Lung (tissue), 11 donors: ENCODE measurements at regions not wholly inside any gene's neighbourhood (a gene's known extent, or its start where the extent isn't known, plus 50 kb on each side); places are given as distances from the start of the nearest gene placed in this dataset.

Source experiments
- ATAC-seq: fragments of 200-7000 bp; cut with Tn5 transposase; one replicate; pipeline ENCODE4 v1.9.1; 2020; ENCODE audit warnings: moderate number of reproducible peaks; ENCODE audit not compliant: insufficient read depth, low FRiP score
- DNase-seq, 3 donors: peaks; one replicate each; pipeline ENCODE4 v3.0.0-alpha.2; 2013 to 2017
- H3K27ac ChIP-seq, 2 donors: one replicate each; pipeline ENCODE4 v1.5.1; 2013; ENCODE audit warnings: mild to moderate bottlenecking in 2 of 2, moderate library complexity in 2 of 2, control low read depth in 1 of 2, inconsistent platforms in 1 of 2, low read depth in 1 of 2, low read length in 1 of 2
- H3K27me3 ChIP-seq, 3 donors: one replicate each; pipeline ENCODE4 v1.5.1; 2013; ENCODE audit warnings: low read length in 2 of 3; ENCODE audit not compliant: control insufficient read depth in 3 of 3, insufficient read depth in 3 of 3
- H3K36me3 ChIP-seq, 4 donors: one replicate each; pipeline ENCODE4 v1.5.1; 2013; ENCODE audit warnings: low read length in 4 of 4, mild to moderate bottlenecking in 1 of 4, moderate library complexity in 1 of 4; ENCODE audit not compliant: control insufficient read depth in 4 of 4, insufficient read depth in 4 of 4
- H3K4me1 ChIP-seq, 5 donors: one replicate each; pipeline ENCODE4 v1.5.1; 2013; ENCODE audit warnings: low read length in 5 of 5, mild to moderate bottlenecking in 2 of 5, moderate library complexity in 1 of 5; ENCODE audit not compliant: control insufficient read depth in 5 of 5, insufficient read depth in 5 of 5
- H3K4me3 ChIP-seq: one replicate; pipeline ENCODE4 v1.5.1; 2013; ENCODE audit warnings: mild to moderate bottlenecking, control low read depth, moderate library complexity
- H3K9ac ChIP-seq, 2 donors: one replicate each; pipeline ENCODE4 v1.5.1; 2013; ENCODE audit warnings: low read length in 2 of 2, control low read depth in 1 of 2; ENCODE audit not compliant: insufficient read depth in 1 of 2
- H3K9me3 ChIP-seq, 4 donors: one replicate each; pipeline ENCODE4 v1.5.1; 2013; ENCODE audit warnings: low read length in 3 of 4, mild to moderate bottlenecking in 1 of 4, moderate library complexity in 1 of 4; ENCODE audit not compliant: control insufficient read depth in 4 of 4, insufficient read depth in 3 of 4
- WGBS, 2 donors: extraction: QIAGEN DNeasy Blood & Tissue Kit; methylation state at CpG; one replicate each; pipeline ENCODE4 v1.1.7; 2013; 5-methylcytosine and 5-hydroxymethylcytosine counted together
- TF ChIP-seq, protein P1 (sequence below): IDR thresholded peaks from 2 replicates; pipeline ENCODE4 v1.5.1; 2012; ENCODE audit warnings: mild to moderate bottlenecking; ENCODE audit errors: control extremely low read depth, extremely low read depth
- donor health status: control.
- donor health status: control.
- donor health status: Bipolar disorder and iron deficiency.
- donor health status: healthy.
- donor health status: DM: yes; HTN: yes; CAD: no.

DNA sequence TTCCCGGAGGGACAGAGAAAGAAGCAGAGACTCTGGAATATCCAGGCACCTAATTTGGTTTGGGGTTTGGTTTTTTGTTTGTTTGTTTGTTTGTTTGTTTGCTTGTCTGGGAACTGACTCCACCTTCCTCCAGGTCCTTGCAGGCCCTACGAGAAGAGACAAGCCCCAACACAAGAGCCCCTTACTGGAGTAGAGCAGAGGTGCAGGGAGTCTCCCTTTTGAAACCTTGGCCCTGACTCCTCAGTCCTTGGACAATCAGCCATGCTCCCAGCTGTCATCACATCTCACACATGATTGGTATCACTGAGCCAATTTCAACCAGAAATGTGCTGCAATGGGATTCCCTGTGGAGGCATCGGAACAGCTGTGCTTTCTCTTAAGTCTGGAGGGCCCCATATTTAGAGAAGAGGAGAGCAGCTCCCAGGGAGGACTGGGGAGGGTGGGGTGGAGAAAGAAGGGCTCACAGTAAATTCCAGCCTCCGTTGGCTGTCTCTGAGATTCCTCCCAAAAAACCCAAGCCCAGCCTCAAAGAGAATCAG lies 279.9 kb upstream of the NCKAP5 start:
- H3K27ac ChIP-seq: no peak overlapping the region
- H3K9me3 ChIP-seq: peaks cover 0 to 2% (median 0%) of the 10 kb centered on the region in 4 donors
- ATAC-seq: no peak
- TF ChIP-seq, protein P1, sequence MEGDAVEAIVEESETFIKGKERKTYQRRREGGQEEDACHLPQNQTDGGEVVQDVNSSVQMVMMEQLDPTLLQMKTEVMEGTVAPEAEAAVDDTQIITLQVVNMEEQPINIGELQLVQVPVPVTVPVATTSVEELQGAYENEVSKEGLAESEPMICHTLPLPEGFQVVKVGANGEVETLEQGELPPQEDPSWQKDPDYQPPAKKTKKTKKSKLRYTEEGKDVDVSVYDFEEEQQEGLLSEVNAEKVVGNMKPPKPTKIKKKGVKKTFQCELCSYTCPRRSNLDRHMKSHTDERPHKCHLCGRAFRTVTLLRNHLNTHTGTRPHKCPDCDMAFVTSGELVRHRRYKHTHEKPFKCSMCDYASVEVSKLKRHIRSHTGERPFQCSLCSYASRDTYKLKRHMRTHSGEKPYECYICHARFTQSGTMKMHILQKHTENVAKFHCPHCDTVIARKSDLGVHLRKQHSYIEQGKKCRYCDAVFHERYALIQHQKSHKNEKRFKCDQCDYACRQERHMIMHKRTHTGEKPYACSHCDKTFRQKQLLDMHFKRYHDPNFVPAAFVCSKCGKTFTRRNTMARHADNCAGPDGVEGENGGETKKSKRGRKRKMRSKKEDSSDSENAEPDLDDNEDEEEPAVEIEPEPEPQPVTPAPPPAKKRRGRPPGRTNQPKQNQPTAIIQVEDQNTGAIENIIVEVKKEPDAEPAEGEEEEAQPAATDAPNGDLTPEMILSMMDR: no peak
- no peaks in the 10 kb centered on the region for H3K4me1 ChIP-seq
- WGBS, 2 donors: 74 to 83% methylated on average over 4 of the region's 4 CpGs
- peak in 1 of 3 donors; percentile 29 for DNase-seq
- H3K27me3 ChIP-seq: no peaks in the 10 kb centered on the region
- H3K9ac ChIP-seq: no peak overlapping the region
- H3K4me3 ChIP-seq: no peak overlapping the region
- no peaks in the 10 kb centered on the region for H3K36me3 ChIP-seq

- ATAC-seq (no peak), DNase-seq (no peak)
- Histone ChIP-seq H3K9me3 (peaks cover 0 to 2% (median 0%) of the 10 kb centered on the region in 4 donors), H3K27ac (no peak overlapping the region), H3K36me3 (no peaks in the 10 kb centered on the region), H3K27me3 (no peaks in the 10 kb centered on the region), H3K4me1 (no peaks in the 10 kb centered on the region), H3K4me3 (no peak overlapping the region), H3K9ac (no peak overlapping the region)
- TF ChIP-seq, protein P1: no peak
- 93 to 94% methylated on average over 1 of the region's 1 CpG for WGBS, 2 donors
These were observed 281.1 kb upstream of the NCKAP5 start for GRCh38 chr2:133849341-133849740.

DNA sequence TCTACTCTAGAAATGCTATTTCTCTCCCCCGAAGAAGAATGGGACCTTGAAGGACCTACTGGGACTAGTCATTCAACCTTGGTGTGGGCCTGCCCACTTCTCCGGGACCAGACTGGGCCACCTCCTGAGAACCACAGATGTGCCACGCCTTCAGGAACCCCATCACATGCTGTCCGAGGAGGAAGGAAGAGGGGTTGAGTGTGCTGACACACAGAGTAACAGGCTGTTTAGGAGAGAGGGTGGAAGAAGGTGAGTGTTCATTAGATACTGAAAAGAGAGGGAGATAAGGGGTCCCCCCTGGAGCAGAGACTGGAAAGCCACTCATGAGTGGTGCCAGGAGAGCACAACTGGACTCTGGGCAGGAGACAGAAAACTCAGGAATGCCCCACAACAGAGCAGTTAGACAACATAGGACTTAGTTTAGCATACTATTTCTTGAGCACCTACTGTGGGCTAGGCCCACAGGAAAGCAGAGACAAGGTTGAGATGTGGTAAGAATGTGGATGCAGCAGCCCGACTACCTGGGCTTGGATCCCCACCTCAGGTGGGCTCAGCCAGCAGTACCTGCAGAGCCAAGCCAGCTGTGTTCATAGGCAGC lies 286.4 kb upstream of the NCKAP5 start:
- TF ChIP-seq, protein P1: no peak
- Histone ChIP-seq H3K9ac (no peak overlapping the region), H3K27ac (no peak overlapping the region), H3K4me3 (no peak overlapping the region), H3K4me1 (no peaks in the 10 kb centered on the region), H3K9me3 (peaks cover 0 to 5% (median 0%) of the 10 kb centered on the region in 4 donors), H3K27me3 (no peaks in the 10 kb centered on the region), H3K36me3 (no peaks in the 10 kb centered on the region)
- WGBS, 2 donors: 85 to 86% methylated on average over 5 of the region's 5 CpGs
- ATAC-seq (no peak), DNase-seq (no peak)

DNA sequence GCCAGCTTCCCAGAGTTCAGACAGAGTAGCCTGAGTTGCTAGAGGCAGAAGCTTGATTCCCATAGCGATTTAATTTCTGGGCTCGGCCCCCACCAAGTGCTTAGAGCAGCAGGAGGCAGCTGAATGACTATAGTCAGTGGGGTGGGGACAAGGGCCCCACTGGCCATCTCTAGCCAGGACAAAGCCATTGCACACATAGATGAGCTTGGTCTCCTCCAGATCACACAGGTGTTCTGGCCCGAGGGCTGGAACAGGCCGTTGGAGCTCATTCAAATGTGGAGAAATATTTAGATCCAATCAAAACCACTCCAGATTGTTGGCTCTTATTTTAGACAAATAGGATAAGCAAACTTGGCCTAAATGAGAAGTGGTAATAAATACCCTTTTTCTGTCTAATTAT lies 287.3 kb upstream of the NCKAP5 start:
- H3K36me3 ChIP-seq: no peaks in the 10 kb centered on the region
- H3K4me1 ChIP-seq: no peaks in the 10 kb centered on the region
- H3K9me3 ChIP-seq: peaks cover 0 to 5% (median 0%) of the 10 kb centered on the region in 4 donors
- 73 to 90% methylated on average over 4 of the region's 4 CpGs for WGBS, 2 donors
- DNase-seq (no peak), ATAC-seq (no peak)
- H3K9ac ChIP-seq: no peak overlapping the region
- no peaks in the 10 kb centered on the region for H3K27me3 ChIP-seq
- H3K4me3 ChIP-seq: no peak overlapping the region
- no peak overlapping the region for H3K27ac ChIP-seq
- TF ChIP-seq, protein P1: no peak
